Uterus (tissue), 3 donors: ENCODE measurements at regions not wholly inside any gene's neighbourhood (a gene's known extent, or its start where the extent isn't known, plus 50 kb on each side); places are given as distances from the start of the nearest gene placed in this dataset.

ENCODE experiments used
- DNase-seq, 2 donors: peaks; one replicate each; pipeline ENCODE4 v3.0.0-alpha.2; 2019 to 2020
- H3K27ac ChIP-seq, 2 donors: fragments of 200-600 bp; sonication (generic); 1 replicate in 1 of 2; 2 replicates in 1 of 2; pipeline ENCODE4 v1.5.1; 2016 to 2018
- H3K27me3 ChIP-seq, 2 donors: fragments of 200-600 bp; sonication (generic); one replicate each; pipeline ENCODE4 v1.5.1; 2018 to 2019; ENCODE audit warnings: control low read depth in 1 of 2
- H3K36me3 ChIP-seq, 2 donors: fragments of 200-600 bp; sonication (generic); one replicate each; pipeline ENCODE4 v1.5.1; 2019; ENCODE audit warnings: control low read depth in 1 of 2
- H3K4me1 ChIP-seq, 2 donors: fragments of 200-600 bp; sonication (generic); one replicate each; pipeline ENCODE4 v1.5.1; 2018 to 2019; ENCODE audit warnings: control low read depth in 1 of 2
- H3K4me3 ChIP-seq, 2 donors: fragments of 200-600 bp; sonication (generic); 1 replicate in 1 of 2; 2 replicates in 1 of 2; pipeline ENCODE4 v1.5.1; 2018 to 2019; ENCODE audit warnings: mild to moderate bottlenecking in 1 of 2
- H3K9me3 ChIP-seq, 2 donors: fragments of 200-600 bp; sonication (generic); one replicate each; pipeline ENCODE4 v1.5.1; 2019; ENCODE audit warnings: control low read depth in 1 of 2
- CTCF ChIP-seq, 4 experiments: fragments of 200-600 bp in 2 of 4; fragments of 450-650 bp in 2 of 4; sonication (generic) in 2 of 4; IDR thresholded peaks; one replicate each; pipeline ENCODE4 v1.5.1; 2016 to 2019; ENCODE audit warnings: antibody characterized with exemption in 4 of 4, mild to moderate bottlenecking in 2 of 4, moderate library complexity in 1 of 4
- POLR2A ChIP-seq, 2 donors: fragments of 450-650 bp; IDR thresholded peaks; one replicate each; pipeline ENCODE4 v1.6.1; 2016; ENCODE audit warnings: antibody characterized with exemption in 2 of 2, mild to moderate bottlenecking in 1 of 2, moderate library complexity in 1 of 2
- intact Hi-C: fragments of 100-400 bp; cut with DNase I; formaldehyde crosslinking; loops from one replicate; pipeline ENCODE4 v1.15.1; 2023; ENCODE audit warnings: low total_unique reads
- donor health status: DM: yes; HTN: yes; CAD: no.

DNA sequence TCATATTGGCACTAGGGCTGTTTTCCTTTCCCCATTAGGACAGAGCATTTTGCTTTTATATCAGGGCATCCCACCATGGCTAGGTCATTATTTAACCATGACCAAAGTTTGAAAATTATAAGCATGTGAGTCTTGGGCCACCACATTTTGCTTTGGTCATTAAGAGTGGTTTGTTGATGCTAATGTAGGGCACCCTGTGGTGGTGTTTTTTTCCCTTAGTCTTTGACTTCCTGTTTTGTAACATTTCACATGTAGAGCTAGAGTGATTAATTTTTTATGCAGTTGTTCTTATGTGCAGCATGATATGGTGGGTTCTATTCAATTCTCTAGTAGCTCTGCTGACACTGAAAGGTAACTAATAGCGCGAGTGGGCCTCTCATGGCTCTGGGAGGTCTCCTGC, 249.6 kb upstream of the ROBO1 start:
- TF ChIP-seq CTCF (IDR thresholded peaks at IDR 0.05) (no peak), POLR2A (IDR thresholded peaks at IDR 0.05) (no peak)
- no peak overlapping the region for H3K27ac ChIP-seq
- H3K36me3 ChIP-seq = no peaks in the 10 kb centered on the region
- no peaks in the 10 kb centered on the region for H3K27me3 ChIP-seq
- no peak overlapping the region for H3K4me3 ChIP-seq
- no peaks in the 10 kb centered on the region for H3K4me1 ChIP-seq
- H3K9me3 ChIP-seq = no peaks in the 10 kb centered on the region
- intact Hi-C loops = no loop called here
- no peak for DNase-seq

- DNase-seq = no peak
- Histone ChIP-seq H3K36me3 (no peaks in the 10 kb centered on the region), H3K27me3 (no peaks in the 10 kb centered on the region), H3K9me3 (no peaks in the 10 kb centered on the region), H3K4me3 (no peak overlapping the region), H3K27ac (no peak overlapping the region), H3K4me1 (no peaks in the 10 kb centered on the region)
- intact Hi-C loops = no loop called here
- TF ChIP-seq CTCF (IDR thresholded peaks at IDR 0.05) = no peak
- no peak for TF ChIP-seq POLR2A (IDR thresholded peaks at IDR 0.05)
These were observed 246.8 kb upstream of the ROBO1 start for GRCh38 chr3:80014576-80014975.

GRCh38 chr3:80010021-80010571, 242.3 kb upstream of the ROBO1 start:
- Histone ChIP-seq H3K27me3 (no peaks in the 10 kb centered on the region), H3K36me3 (no peaks in the 10 kb centered on the region), H3K4me3 (no peak overlapping the region), H3K4me1 (no peaks in the 10 kb centered on the region), H3K9me3 (no peaks in the 10 kb centered on the region), H3K27ac (no peak overlapping the region)
- TF ChIP-seq CTCF (IDR thresholded peaks at IDR 0.05) = no peak
- TF ChIP-seq POLR2A (IDR thresholded peaks at IDR 0.05) = no peak
- no peak for DNase-seq
- intact Hi-C loops = no loop called here

- Histone ChIP-seq H3K4me1 (no peaks in the 10 kb centered on the region), H3K27me3 (no peaks in the 10 kb centered on the region), H3K4me3 (no peak overlapping the region), H3K9me3 (no peaks in the 10 kb centered on the region), H3K36me3 (no peaks in the 10 kb centered on the region), H3K27ac (no peak overlapping the region)
- DNase-seq = no peak
- intact Hi-C loops = no loop called here
- TF ChIP-seq CTCF (IDR thresholded peaks at IDR 0.05) (no peak), POLR2A (IDR thresholded peaks at IDR 0.05) (no peak)
These were observed 239.7 kb upstream of the ROBO1 start for GRCh38 chr3:80007522-80007921.

- TF ChIP-seq CTCF (IDR thresholded peaks at IDR 0.05) (no peak), POLR2A (IDR thresholded peaks at IDR 0.05) (no peak)
- no peaks in the 10 kb centered on the region for H3K9me3 ChIP-seq
- DNase-seq = no peak
- H3K27me3 ChIP-seq = no peaks in the 10 kb centered on the region
- H3K36me3 ChIP-seq = no peaks in the 10 kb centered on the region
- no peak overlapping the region for H3K4me3 ChIP-seq
- intact Hi-C loops = no loop called here
- no peak overlapping the region for H3K27ac ChIP-seq
- no peaks in the 10 kb centered on the region for H3K4me1 ChIP-seq
These were observed 238.5 kb upstream of the ROBO1 start for GRCh38 chr3:80006315-80006714.
